ENCODE measurements at regions not wholly inside any gene's neighbourhood (a gene's known extent, or its start where the extent isn't known, plus 50 kb on each side); places are given as distances from the start of the nearest gene placed in this dataset.

GRCh38 chr3:22358334-22358733, 607.3 kb upstream of the ZNF385D start (continued):
- TF ChIP-seq NR1H2 (CRISPR knock-in tag; IDR thresholded peaks at IDR 0.05) = no peak
- TF ChIP-seq FOXJ3 (CRISPR knock-in tag; IDR thresholded peaks at IDR 0.05; ENCODE audit: borderline replicate concordance) = no peak
- TF ChIP-seq ZNF121 (CRISPR knock-in tag; IDR thresholded peaks at IDR 0.05) = no peak
- TF ChIP-seq ATF2 (CRISPR knock-in tag; IDR thresholded peaks at IDR 0.05; ENCODE audit: borderline replicate concordance, low read depth) = no peak

- ATAC-seq = no peak
- TF ChIP-seq ZNF263 (CRISPR knock-in tag; IDR thresholded peaks at IDR 0.05; ENCODE audit: low read depth) = no peak
- no peak for TF ChIP-seq TP53 (CRISPR knock-in tag; IDR thresholded peaks at IDR 0.05)
- no peak for TF ChIP-seq ZNF416 (CRISPR knock-in tag; IDR thresholded peaks at IDR 0.05)
- no peak for TF ChIP-seq NFYB (CRISPR knock-in tag; conservative IDR thresholded peaks at IDR 0.05; ENCODE audit: low read depth)
- TF ChIP-seq SOX15 (CRISPR knock-in tag; IDR thresholded peaks at IDR 0.05) = no peak
- no peak for TF ChIP-seq GTF2I (CRISPR knock-in tag; conservative IDR thresholded peaks at IDR 0.05)
- ChIA-PET POLR2A (no interaction called here), CTCF (no interaction called here)
- Mint-ChIP-seq H3K4me1 (no peaks in the 10 kb centered on the region), H3K27ac (no peak overlapping the region), H3K27me3 (ENCODE audit: low read depth) (no peaks in the 10 kb centered on the region), H3K4me3 (no peak overlapping the region), H3K36me3 (no peaks in the 10 kb centered on the region), H3K9me3 (no peaks in the 10 kb centered on the region)
- no peak for DNase-seq (ENCODE audit: low spot score)
Observed at GRCh38 chr3:22360164-22360563, 609.2 kb upstream of the ZNF385D start.

GRCh38 chr3:22360970-22361369, 610.0 kb upstream of the ZNF385D start:
- H3K27ac Mint-ChIP-seq = no peak overlapping the region
- ATAC-seq (no peak), DNase-seq (ENCODE audit: low spot score) (no peak)
- TF ChIP-seq FOXK1 (CRISPR knock-in tag; IDR thresholded peaks at IDR 0.05) (no peak), CREM (CRISPR knock-in tag; IDR thresholded peaks at IDR 0.05) (no peak), TP53 (CRISPR knock-in tag; IDR thresholded peaks at IDR 0.05) (no peak), MLX (CRISPR knock-in tag; IDR thresholded peaks at IDR 0.05) (no peak), USF1 (CRISPR knock-in tag; IDR thresholded peaks at IDR 0.05) (no peak)
- ChIA-PET CTCF (no interaction called here), POLR2A (no interaction called here)
- no peaks in the 10 kb centered on the region for H3K9me3 Mint-ChIP-seq
- H3K4me3 Mint-ChIP-seq = no peak overlapping the region
- no peaks in the 10 kb centered on the region for H3K4me1 Mint-ChIP-seq
- H3K36me3 Mint-ChIP-seq = no peaks in the 10 kb centered on the region
- H3K27me3 Mint-ChIP-seq (ENCODE audit: low read depth) = no peaks in the 10 kb centered on the region

- Mint-ChIP-seq H3K36me3 (peaks cover under 1% of the 10 kb centered on the region; the same call in 1 of the 2 replicates), H3K4me1 (no peaks in the 10 kb centered on the region), H3K4me3 (no peak overlapping the region), H3K27ac (no peak overlapping the region), H3K27me3 (ENCODE audit: low read depth) (no peaks in the 10 kb centered on the region), H3K9me3 (peaks cover 1% of the 10 kb centered on the region)
- CTCF ChIA-PET = no interaction called here
- POLR2A ChIA-PET = no interaction called here
- ATAC-seq (no peak), DNase-seq (ENCODE audit: low spot score) (no peak)
- TF ChIP-seq NR2C2 (CRISPR knock-in tag; IDR thresholded peaks at IDR 0.05) = no peak
- no peak for TF ChIP-seq CREB1 (CRISPR knock-in tag; IDR thresholded peaks at IDR 0.05)
- no peak for TF ChIP-seq HMGA2 (CRISPR knock-in tag; IDR thresholded peaks at IDR 0.05)
- no peak for TF ChIP-seq GRHL2 (CRISPR knock-in tag; IDR thresholded peaks at IDR 0.05; ENCODE audit: insufficient replicate concordance, severe bottlenecking)
Observed at GRCh38 chr3:22361521-22361920, 610.5 kb upstream of the ZNF385D start.

GRCh38 chr3:22364851-22365250, 613.8 kb upstream of the ZNF385D start:
- peaks cover 3% of the 10 kb centered on the region for H3K9me3 Mint-ChIP-seq
- ATAC-seq = no peak
- TF ChIP-seq NR1H2 (CRISPR knock-in tag; IDR thresholded peaks at IDR 0.05) (no peak), GTF2I (CRISPR knock-in tag; conservative IDR thresholded peaks at IDR 0.05) (no peak)
- no peaks in the 10 kb centered on the region for H3K4me1 Mint-ChIP-seq
- H3K36me3 Mint-ChIP-seq = peaks cover 2% of the 10 kb centered on the region; the same call in 1 of the 2 replicates
- ChIA-PET CTCF (no interaction called here), POLR2A (no interaction called here)
- no peaks in the 10 kb centered on the region for H3K27me3 Mint-ChIP-seq (ENCODE audit: low read depth)
- no peak for DNase-seq (ENCODE audit: low spot score)
- H3K4me3 Mint-ChIP-seq = no peak overlapping the region
- no peak overlapping the region for H3K27ac Mint-ChIP-seq

All from WTC11 (cell line).